Epithelial cell of esophagus (primary cell): ENCODE measurements at regions not wholly inside any gene's neighbourhood (a gene's known extent, or its start where the extent isn't known, plus 50 kb on each side); places are given as distances from the start of the nearest gene placed in this dataset.

Experiments used
- DNase-seq: peaks from one replicate; pipeline ENCODE4 v3.0.0; 2010; ENCODE audit warnings: low read depth
- H3K4me3 ChIP-seq: 2 replicates; pipeline ENCODE4 v1.5.1; 2011; ENCODE audit warnings: mild to moderate bottlenecking, low read length, control low read depth
- TF ChIP-seq, protein P1 (sequence below): IDR thresholded peaks from 2 replicates; pipeline ENCODE4 v1.5.1; 2011; ENCODE audit warnings: low read depth, mild to moderate bottlenecking, low read length, control low read depth, inconsistent platforms; ENCODE audit not compliant: insufficient read depth; ENCODE audit errors: missing control alignments

DNA sequence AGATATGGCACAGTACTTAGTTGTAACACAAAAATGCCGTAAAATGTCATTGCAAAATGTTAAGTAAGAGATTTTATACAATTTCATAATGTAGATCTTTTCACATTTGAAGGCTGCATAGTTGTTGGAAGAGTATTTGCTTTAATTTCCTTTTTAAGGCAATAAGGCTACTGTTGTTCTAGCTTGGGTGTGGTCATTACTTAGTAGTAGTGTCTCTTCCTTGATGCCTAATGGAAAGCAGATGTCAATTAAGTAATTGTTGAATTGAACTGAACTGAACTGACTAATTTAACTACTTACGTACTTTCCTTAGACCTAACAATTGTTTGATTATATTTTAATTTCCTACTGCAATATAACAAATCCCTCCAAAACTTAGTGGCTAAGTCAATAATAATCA is 181.7 kb downstream of the FLRT2 start:
- TF ChIP-seq, protein P1, sequence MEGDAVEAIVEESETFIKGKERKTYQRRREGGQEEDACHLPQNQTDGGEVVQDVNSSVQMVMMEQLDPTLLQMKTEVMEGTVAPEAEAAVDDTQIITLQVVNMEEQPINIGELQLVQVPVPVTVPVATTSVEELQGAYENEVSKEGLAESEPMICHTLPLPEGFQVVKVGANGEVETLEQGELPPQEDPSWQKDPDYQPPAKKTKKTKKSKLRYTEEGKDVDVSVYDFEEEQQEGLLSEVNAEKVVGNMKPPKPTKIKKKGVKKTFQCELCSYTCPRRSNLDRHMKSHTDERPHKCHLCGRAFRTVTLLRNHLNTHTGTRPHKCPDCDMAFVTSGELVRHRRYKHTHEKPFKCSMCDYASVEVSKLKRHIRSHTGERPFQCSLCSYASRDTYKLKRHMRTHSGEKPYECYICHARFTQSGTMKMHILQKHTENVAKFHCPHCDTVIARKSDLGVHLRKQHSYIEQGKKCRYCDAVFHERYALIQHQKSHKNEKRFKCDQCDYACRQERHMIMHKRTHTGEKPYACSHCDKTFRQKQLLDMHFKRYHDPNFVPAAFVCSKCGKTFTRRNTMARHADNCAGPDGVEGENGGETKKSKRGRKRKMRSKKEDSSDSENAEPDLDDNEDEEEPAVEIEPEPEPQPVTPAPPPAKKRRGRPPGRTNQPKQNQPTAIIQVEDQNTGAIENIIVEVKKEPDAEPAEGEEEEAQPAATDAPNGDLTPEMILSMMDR, result no peak
- H3K4me3 ChIP-seq, result no peak overlapping the region
- DNase-seq, result no peak
